PC-3 (cell line): ENCODE measurements at regions not wholly inside any gene's neighbourhood (a gene's known extent, or its start where the extent isn't known, plus 50 kb on each side); places are given as distances from the start of the nearest gene placed in this dataset.

Experiments
- ATAC-seq: fragments of 200-7000 bp; cut with Tn5 transposase; 2 replicates; pipeline ENCODE4 v1.9.1; 2020; ENCODE audit warnings: mild to moderate bottlenecking, moderate library complexity
- BruUV-seq: library from RNA; stranded (reverse); fragments of 400-500 nt; replicated peaks from 2 replicates; lab custom pipeline; 2021; lab: Mats Ljungman, UMichigan
- CTCF ChIA-PET: fragments of 300-600 bp; sonication (Branson Sonifier 250); formaldehyde crosslinking; loops from one replicate; lab custom pipeline; 2022; ENCODE audit warnings: antibody characterized with exemption; lab: Charles Lee
- POLR2A ChIA-PET: fragments of 300-600 bp; sonication (Branson Sonifier 250); formaldehyde crosslinking; loops from one replicate; lab custom pipeline; 2022; ENCODE audit warnings: antibody characterized with exemption; ENCODE audit not compliant: unreplicated experiment; lab: Charles Lee
- DNase-seq: peaks from one replicate; pipeline ENCODE4 v3.0.0-alpha.2; 2015
- H2AFZ ChIP-seq: fragments of 300-600 bp; sonication (generic); 2 replicates; pipeline ENCODE4 v1.6.0; 2016; ENCODE audit warnings: antibody characterized with exemption, low read length
- H3F3A ChIP-seq: fragments of 300-600 bp; sonication (generic); one replicate; pipeline ENCODE4 v1.6.0; 2017; ENCODE audit warnings: antibody characterized with exemption, low read length, control low read depth, mild to moderate bottlenecking; ENCODE audit not compliant: unreplicated experiment
- H3K27ac ChIP-seq: fragments of 300-600 bp; sonication (generic); 2 replicates; pipeline ENCODE4 v1.5.1; 2016; ENCODE audit warnings: mild to moderate bottlenecking, low read length
- H3K27me3 ChIP-seq: fragments of 300-600 bp; sonication (generic); 2 replicates; pipeline ENCODE4 v1.6.1; 2016; ENCODE audit warnings: low read length, mixed read lengths
- H3K36me3 ChIP-seq: fragments of 300-600 bp; sonication (generic); 2 replicates; pipeline ENCODE4 v1.6.1; 2016; ENCODE audit warnings: low read depth, mixed run types, low read length, mixed read lengths
- H3K4me1 ChIP-seq: fragments of 300-600 bp; sonication (generic); 2 replicates; pipeline ENCODE4 v1.5.1; 2016; ENCODE audit warnings: low read length; ENCODE audit not compliant: insufficient read depth
- H3K4me2 ChIP-seq: fragments of 300-600 bp; sonication (generic); 2 replicates; pipeline ENCODE4 v1.6.0; 2016; ENCODE audit warnings: low read length
- H3K4me3 ChIP-seq: fragments of 300-600 bp; sonication (generic); 2 replicates; pipeline ENCODE4 v1.5.1; 2016; ENCODE audit warnings: mild to moderate bottlenecking, low read length, mixed read lengths
- H3K79me2 ChIP-seq: fragments of 300-600 bp; sonication (generic); 2 replicates; pipeline ENCODE4 v1.6.1; 2017; ENCODE audit warnings: low read length, mixed read lengths
- H3K9ac ChIP-seq: fragments of 300-600 bp; sonication (generic); 2 replicates; pipeline ENCODE4 v1.6.0; 2016; ENCODE audit warnings: mild to moderate bottlenecking, low read length
- H3K9me2 ChIP-seq: fragments of 300-600 bp; sonication (generic); replicated peaks from 2 replicates; pipeline ENCODE4 v1.6.1; 2016; ENCODE audit warnings: mixed run types, low read length, mixed read lengths
- H3K9me3 ChIP-seq: fragments of 300-600 bp; sonication (generic); 2 replicates; pipeline ENCODE4 v1.6.1; 2016; ENCODE audit warnings: low read length, mixed read lengths
- H4K20me1 ChIP-seq: fragments of 300-600 bp; sonication (generic); 2 replicates; pipeline ENCODE4 v1.6.1; 2016; ENCODE audit warnings: low read length, mixed read lengths
- EZH2 ChIP-seq: fragments of 300-600 bp; sonication (generic); IDR thresholded peaks from one replicate; pipeline ENCODE4 v1.6.1; 2017; ENCODE audit warnings: antibody characterized with exemption, mild to moderate bottlenecking, low read length; ENCODE audit not compliant: unreplicated experiment
- EZH2phosphoT487 ChIP-seq: fragments of 300-600 bp; sonication (generic); IDR thresholded peaks from 2 replicates; pipeline ENCODE4 v1.6.1; 2018; ENCODE audit warnings: mild to moderate bottlenecking, antibody characterized with exemption, low read length, borderline replicate concordance
- intact Hi-C: fragments of 100-400 bp; cut with micrococcal nuclease; formaldehyde crosslinking; loops from 2 replicates; pipeline ENCODE4 v1.9.0; 2023
- TF ChIP-seq, protein P1 (sequence below): fragments of 300-600 bp; sonication (generic); conservative IDR thresholded peaks from 2 replicates; pipeline ENCODE4 v1.5.1; 2017; ENCODE audit warnings: antibody characterized with exemption, low read depth, mild to moderate bottlenecking, low read length

DNA sequence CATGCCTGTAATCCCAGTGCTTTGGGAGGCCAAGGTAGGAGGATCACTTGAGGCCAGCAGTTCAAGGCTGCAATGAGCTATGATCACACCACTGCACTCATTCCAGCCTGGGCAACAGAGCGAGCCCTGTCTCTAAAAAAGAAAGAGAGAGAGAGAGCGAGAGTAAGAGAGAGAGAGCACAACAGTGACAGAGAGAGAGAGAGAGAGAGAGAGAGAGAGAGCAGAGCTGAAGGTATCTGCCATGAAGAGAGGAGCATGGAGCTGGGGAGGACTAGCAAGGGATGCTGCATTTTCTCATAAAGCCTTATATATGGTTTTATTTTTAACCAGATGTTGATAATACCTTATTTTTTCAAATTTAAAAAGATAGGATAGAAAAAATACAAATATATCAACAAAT, 84.5 kb upstream of the RNF32 start:
- Histone ChIP-seq H3K79me2 (no peaks in the 10 kb centered on the region), H3K9me3 (no peaks in the 10 kb centered on the region), H3K9me2 (no peaks in the 10 kb centered on the region), H3F3A (no peaks in the 10 kb centered on the region), H3K27ac (no peak overlapping the region), H4K20me1 (no peaks in the 10 kb centered on the region), H3K36me3 (no peaks in the 10 kb centered on the region), H3K4me3 (no peak overlapping the region), H2AFZ (no peak overlapping the region), H3K27me3 (peaks cover 15% of the 10 kb centered on the region; the same call in 1 of the 2 replicates), H3K4me2 (no peak overlapping the region), H3K9ac (no peak overlapping the region), H3K4me1 (no peaks in the 10 kb centered on the region)
- CTCF ChIA-PET, result no interaction called here
- POLR2A ChIA-PET, result no interaction called here
- no TSS peak for BruUV-seq
- DNase-seq, result no peak
- intact Hi-C loops, result no loop called here
- TF ChIP-seq, protein P1, sequence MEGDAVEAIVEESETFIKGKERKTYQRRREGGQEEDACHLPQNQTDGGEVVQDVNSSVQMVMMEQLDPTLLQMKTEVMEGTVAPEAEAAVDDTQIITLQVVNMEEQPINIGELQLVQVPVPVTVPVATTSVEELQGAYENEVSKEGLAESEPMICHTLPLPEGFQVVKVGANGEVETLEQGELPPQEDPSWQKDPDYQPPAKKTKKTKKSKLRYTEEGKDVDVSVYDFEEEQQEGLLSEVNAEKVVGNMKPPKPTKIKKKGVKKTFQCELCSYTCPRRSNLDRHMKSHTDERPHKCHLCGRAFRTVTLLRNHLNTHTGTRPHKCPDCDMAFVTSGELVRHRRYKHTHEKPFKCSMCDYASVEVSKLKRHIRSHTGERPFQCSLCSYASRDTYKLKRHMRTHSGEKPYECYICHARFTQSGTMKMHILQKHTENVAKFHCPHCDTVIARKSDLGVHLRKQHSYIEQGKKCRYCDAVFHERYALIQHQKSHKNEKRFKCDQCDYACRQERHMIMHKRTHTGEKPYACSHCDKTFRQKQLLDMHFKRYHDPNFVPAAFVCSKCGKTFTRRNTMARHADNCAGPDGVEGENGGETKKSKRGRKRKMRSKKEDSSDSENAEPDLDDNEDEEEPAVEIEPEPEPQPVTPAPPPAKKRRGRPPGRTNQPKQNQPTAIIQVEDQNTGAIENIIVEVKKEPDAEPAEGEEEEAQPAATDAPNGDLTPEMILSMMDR, result no peak
- TF ChIP-seq EZH2phosphoT487, result no peak
- TF ChIP-seq EZH2, result no peak
- no peak for ATAC-seq

DNA sequence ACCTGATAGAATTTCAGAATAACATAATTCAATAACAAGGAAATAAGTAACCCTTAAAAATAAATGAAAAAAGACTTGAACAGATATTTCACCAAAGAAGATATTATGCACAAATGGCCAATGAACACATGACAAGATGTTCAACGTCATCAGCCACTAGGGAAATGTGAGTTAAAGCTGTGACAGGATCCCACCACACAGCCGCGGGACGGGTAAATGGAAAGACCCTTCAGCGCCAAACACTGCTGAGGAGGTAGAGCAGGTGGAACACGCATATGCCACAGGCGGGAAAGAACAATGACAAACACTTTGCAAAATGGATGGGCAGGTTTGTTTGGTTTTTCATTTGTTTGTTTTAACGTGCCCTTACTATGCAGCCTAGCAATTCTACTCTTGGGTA, 86.1 kb upstream of the RNF32 start:
- H4K20me1 ChIP-seq, result no peaks in the 10 kb centered on the region
- H3K79me2 ChIP-seq, result no peaks in the 10 kb centered on the region
- H3K4me2 ChIP-seq, result no peak overlapping the region
- no TSS peak for BruUV-seq
- intact Hi-C loops, result no loop called here
- H2AFZ ChIP-seq, result no peak overlapping the region
- no peaks in the 10 kb centered on the region for H3K4me1 ChIP-seq
- no peak overlapping the region for H3K27ac ChIP-seq
- TF ChIP-seq, protein P1, result no peak
- no peak for TF ChIP-seq EZH2phosphoT487
- no peak for TF ChIP-seq EZH2
- H3K4me3 ChIP-seq, result no peak overlapping the region
- no peaks in the 10 kb centered on the region for H3K36me3 ChIP-seq
- H3K9me2 ChIP-seq, result no peaks in the 10 kb centered on the region
- H3F3A ChIP-seq, result no peaks in the 10 kb centered on the region
- no peak for DNase-seq
- peaks cover 19% of the 10 kb centered on the region for H3K27me3 ChIP-seq
- no peak overlapping the region for H3K9ac ChIP-seq
- ChIA-PET CTCF (no interaction called here), POLR2A (no interaction called here)
- no peak for ATAC-seq
- no peaks in the 10 kb centered on the region for H3K9me3 ChIP-seq

DNA sequence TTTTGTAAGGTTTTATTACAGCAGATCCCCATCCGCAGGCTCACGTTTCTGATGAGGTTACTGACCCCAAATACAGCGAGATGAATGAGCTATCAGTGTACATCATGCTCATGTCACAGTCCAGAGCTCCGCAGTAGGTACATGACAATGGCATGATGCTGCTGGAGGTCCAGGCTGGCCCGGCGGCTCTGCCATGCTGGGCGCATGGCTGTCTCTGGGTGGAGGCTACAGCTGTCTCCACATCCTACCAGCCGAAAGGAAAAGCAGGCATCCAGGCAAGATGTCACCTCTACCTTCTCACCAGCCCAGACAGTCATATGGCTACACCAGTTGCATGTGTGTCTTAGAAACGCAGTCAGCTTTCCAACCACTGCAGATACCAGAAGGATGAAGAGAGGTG, 90.9 kb upstream of the RNF32 start:
- BruUV-seq, result no TSS peak
- no peaks in the 10 kb centered on the region for H3K36me3 ChIP-seq
- DNase-seq (no peak), ATAC-seq (no peak)
- POLR2A ChIA-PET, result no interaction called here
- TF ChIP-seq EZH2, result no peak
- TF ChIP-seq, protein P1, result no peak
- H3K4me1 ChIP-seq, result no peaks in the 10 kb centered on the region
- H3K27ac ChIP-seq, result no peak overlapping the region
- no peak overlapping the region for H2AFZ ChIP-seq
- H3K9ac ChIP-seq, result no peak overlapping the region
- no peaks in the 10 kb centered on the region for H3K9me3 ChIP-seq
- no peaks in the 10 kb centered on the region for H3F3A ChIP-seq
- H3K4me3 ChIP-seq, result no peak overlapping the region
- H4K20me1 ChIP-seq, result no peaks in the 10 kb centered on the region
- no peaks in the 10 kb centered on the region for H3K9me2 ChIP-seq
- no peak overlapping the region for H3K4me2 ChIP-seq
- intact Hi-C loops, result no loop called here
- peaks cover 25% of the 10 kb centered on the region for H3K27me3 ChIP-seq
- no peaks in the 10 kb centered on the region for H3K79me2 ChIP-seq
- CTCF ChIA-PET, result no interaction called here
